A673 (cell line): ENCODE measurements at regions not wholly inside any gene's neighbourhood (a gene's known extent, or its start where the extent isn't known, plus 50 kb on each side); places are given as distances from the start of the nearest gene placed in this dataset.

ENCODE experiments used
- CTCF ChIP-seq: fragments of 300-800, 200-600 bp; sonication (generic); conservative IDR thresholded peaks from 2 replicates; pipeline ENCODE4 v1.5.1; 2017; ENCODE audit warnings: low read depth, mild to moderate bottlenecking, antibody characterized with exemption, low read length, moderate library complexity, mixed read lengths
- EZH2 ChIP-seq: fragments of 200-600 bp; sonication (generic); IDR thresholded peaks from 2 replicates; pipeline ENCODE4 v1.6.1; 2017; ENCODE audit warnings: borderline replicate concordance, low read depth, mild to moderate bottlenecking, mixed read lengths, antibody characterized with exemption, low read length; ENCODE audit not compliant: poor library complexity, severe bottlenecking

GRCh38 chr20:29349836-29350235 lies 1907.6 kb upstream of the DEFB115 start:
- TF ChIP-seq CTCF (no peak), EZH2 (no peak)
